A549 (cell line): ENCODE measurements at regions not wholly inside any gene's neighbourhood (a gene's known extent, or its start where the extent isn't known, plus 50 kb on each side); places are given as distances from the start of the nearest gene placed in this dataset.

Experiments used
- CEBPB ChIP-seq, 2 experiments: fragments of >200 bp in 1 of 2; sonication (Bioruptor Twin) in 1 of 2; formaldehyde crosslinking in 1 of 2; IDR thresholded peaks; 2 replicates each; pipeline ENCODE4 v1.6.1; 2012 to 2016
- EP300 ChIP-seq, 2 experiments: fragments of >200 bp; sonication (Bioruptor Twin); formaldehyde crosslinking; IDR thresholded peaks; 2 replicates in 1 of 2; 3 replicates in 1 of 2; pipeline ENCODE4 v1.6.1; 2016 to 2017
- HOXA7 ChIP-seq: fragments of 250-450 bp; sonication (Bioruptor Pico); IDR thresholded peaks from 2 replicates; pipeline ENCODE4 v1.5.0; 2020; ENCODE audit warnings: mild to moderate bottlenecking, moderate library complexity
- MAFK ChIP-seq: fragments of 450-650 bp; IDR thresholded peaks from 2 replicates; pipeline ENCODE4 v1.6.1; 2014; ENCODE audit not compliant: partially characterized antibody
- POLR2A ChIP-seq: IDR thresholded peaks from 2 replicates; pipeline ENCODE4 v1.6.1; 2012; ENCODE audit warnings: mild to moderate bottlenecking, low read length
- RAD21 ChIP-seq, 2 experiments: fragments of >200 bp in 1 of 2; sonication (Bioruptor Twin) in 1 of 2; formaldehyde crosslinking in 1 of 2; IDR thresholded peaks in 1 of 2; conservative IDR thresholded peaks in 1 of 2; 2 replicates in 1 of 2; 3 replicates in 1 of 2; pipeline ENCODE4 v1.6.1; 2012 to 2018; ENCODE audit warnings: inconsistent platforms in 1 of 2
- TF ChIP-seq, protein P1 (sequence below): fragments of >200 bp; sonication (Bioruptor Twin); formaldehyde crosslinking; IDR thresholded peaks from 3 replicates; pipeline ENCODE4 v1.5.1; 2016
- TF ChIP-seq, protein P2 (sequence below): fragments of 250-450 bp; sonication (Bioruptor Pico); IDR thresholded peaks from 2 replicates; pipeline ENCODE4 v1.5.0; 2021; ENCODE audit warnings: mild to moderate bottlenecking, moderate library complexity, borderline replicate concordance
- TF ChIP-seq, protein P3 (sequence below): fragments of >200 bp; sonication (Bioruptor Twin); formaldehyde crosslinking; IDR thresholded peaks from 3 replicates; pipeline ENCODE4 v1.6.1; 2016
- TF ChIP-seq, protein P4 (sequence below): fragments of 450-650 bp; IDR thresholded peaks from 2 replicates; pipeline ENCODE4 v1.6.1; 2014; ENCODE audit warnings: antibody characterized with exemption
- TF ChIP-seq, protein P5 (sequence below): IDR thresholded peaks from 2 replicates; pipeline ENCODE4 v1.6.1; 2012
- TF ChIP-seq, protein P6 (sequence below): fragments of 150-350 bp; IDR thresholded peaks from 2 replicates; pipeline ENCODE4 v1.6.1; 2014; ENCODE audit warnings: low read depth, mild to moderate bottlenecking, low read length

DNA sequence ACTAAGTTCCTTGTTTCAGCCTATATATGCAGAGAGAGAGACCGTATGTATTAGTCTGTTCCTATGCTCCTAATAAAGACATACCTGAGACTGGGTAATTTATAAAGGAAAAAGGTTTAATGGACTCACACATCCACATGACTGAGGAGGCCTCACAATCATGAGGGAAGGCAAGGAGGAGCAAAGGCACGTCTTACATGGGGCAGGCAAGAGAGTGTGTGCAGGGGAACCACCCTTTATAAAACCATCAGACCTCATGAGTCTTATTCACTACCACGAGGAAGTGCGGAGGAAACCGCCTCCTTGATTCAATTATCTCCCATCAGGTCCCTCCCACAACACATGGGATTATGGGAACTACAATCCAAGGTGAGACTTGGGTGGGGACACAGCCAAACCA, 73.8 kb downstream of the TMEM18 start:
- TF ChIP-seq CEBPB (IDR thresholded peaks at IDR 0.05) (no peak), EP300 (IDR thresholded peaks at IDR 0.05) (no peak), POLR2A (no peak), HOXA7 (CRISPR knock-in tag) (no peak), MAFK (no peak), RAD21 (conservative IDR thresholded peaks at IDR 0.05 in 1 of 2, IDR thresholded peaks at IDR 0.05 in 1 of 2) (no peak)
- TF ChIP-seq, protein P1, sequence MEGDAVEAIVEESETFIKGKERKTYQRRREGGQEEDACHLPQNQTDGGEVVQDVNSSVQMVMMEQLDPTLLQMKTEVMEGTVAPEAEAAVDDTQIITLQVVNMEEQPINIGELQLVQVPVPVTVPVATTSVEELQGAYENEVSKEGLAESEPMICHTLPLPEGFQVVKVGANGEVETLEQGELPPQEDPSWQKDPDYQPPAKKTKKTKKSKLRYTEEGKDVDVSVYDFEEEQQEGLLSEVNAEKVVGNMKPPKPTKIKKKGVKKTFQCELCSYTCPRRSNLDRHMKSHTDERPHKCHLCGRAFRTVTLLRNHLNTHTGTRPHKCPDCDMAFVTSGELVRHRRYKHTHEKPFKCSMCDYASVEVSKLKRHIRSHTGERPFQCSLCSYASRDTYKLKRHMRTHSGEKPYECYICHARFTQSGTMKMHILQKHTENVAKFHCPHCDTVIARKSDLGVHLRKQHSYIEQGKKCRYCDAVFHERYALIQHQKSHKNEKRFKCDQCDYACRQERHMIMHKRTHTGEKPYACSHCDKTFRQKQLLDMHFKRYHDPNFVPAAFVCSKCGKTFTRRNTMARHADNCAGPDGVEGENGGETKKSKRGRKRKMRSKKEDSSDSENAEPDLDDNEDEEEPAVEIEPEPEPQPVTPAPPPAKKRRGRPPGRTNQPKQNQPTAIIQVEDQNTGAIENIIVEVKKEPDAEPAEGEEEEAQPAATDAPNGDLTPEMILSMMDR, result no peak
- TF ChIP-seq, protein P2, sequence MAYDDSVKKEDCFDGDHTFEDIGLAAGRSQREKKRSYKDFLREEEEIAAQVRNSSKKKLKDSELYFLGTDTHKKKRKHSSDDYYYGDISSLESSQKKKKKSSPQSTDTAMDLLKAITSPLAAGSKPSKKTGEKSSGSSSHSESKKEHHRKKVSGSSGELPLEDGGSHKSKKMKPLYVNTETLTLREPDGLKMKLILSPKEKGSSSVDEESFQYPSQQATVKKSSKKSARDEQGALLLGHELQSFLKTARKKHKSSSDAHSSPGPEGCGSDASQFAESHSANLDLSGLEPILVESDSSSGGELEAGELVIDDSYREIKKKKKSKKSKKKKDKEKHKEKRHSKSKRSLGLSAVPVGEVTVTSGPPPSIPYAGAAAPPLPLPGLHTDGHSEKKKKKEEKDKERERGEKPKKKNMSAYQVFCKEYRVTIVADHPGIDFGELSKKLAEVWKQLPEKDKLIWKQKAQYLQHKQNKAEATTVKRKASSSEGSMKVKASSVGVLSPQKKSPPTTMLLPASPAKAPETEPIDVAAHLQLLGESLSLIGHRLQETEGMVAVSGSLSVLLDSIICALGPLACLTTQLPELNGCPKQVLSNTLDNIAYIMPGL (CRISPR knock-in tag), result no peak
- TF ChIP-seq, protein P3, sequence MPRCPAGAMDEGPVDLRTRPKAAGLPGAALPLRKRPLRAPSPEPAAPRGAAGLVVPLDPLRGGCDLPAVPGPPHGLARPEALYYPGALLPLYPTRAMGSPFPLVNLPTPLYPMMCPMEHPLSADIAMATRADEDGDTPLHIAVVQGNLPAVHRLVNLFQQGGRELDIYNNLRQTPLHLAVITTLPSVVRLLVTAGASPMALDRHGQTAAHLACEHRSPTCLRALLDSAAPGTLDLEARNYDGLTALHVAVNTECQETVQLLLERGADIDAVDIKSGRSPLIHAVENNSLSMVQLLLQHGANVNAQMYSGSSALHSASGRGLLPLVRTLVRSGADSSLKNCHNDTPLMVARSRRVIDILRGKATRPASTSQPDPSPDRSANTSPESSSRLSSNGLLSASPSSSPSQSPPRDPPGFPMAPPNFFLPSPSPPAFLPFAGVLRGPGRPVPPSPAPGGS, result no peak
- TF ChIP-seq, protein P4, sequence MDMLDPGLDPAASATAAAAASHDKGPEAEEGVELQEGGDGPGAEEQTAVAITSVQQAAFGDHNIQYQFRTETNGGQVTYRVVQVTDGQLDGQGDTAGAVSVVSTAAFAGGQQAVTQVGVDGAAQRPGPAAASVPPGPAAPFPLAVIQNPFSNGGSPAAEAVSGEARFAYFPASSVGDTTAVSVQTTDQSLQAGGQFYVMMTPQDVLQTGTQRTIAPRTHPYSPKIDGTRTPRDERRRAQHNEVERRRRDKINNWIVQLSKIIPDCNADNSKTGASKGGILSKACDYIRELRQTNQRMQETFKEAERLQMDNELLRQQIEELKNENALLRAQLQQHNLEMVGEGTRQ, result no peak
- TF ChIP-seq, protein P5, sequence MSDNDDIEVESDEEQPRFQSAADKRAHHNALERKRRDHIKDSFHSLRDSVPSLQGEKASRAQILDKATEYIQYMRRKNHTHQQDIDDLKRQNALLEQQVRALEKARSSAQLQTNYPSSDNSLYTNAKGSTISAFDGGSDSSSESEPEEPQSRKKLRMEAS, result no peak
- TF ChIP-seq, protein P6, sequence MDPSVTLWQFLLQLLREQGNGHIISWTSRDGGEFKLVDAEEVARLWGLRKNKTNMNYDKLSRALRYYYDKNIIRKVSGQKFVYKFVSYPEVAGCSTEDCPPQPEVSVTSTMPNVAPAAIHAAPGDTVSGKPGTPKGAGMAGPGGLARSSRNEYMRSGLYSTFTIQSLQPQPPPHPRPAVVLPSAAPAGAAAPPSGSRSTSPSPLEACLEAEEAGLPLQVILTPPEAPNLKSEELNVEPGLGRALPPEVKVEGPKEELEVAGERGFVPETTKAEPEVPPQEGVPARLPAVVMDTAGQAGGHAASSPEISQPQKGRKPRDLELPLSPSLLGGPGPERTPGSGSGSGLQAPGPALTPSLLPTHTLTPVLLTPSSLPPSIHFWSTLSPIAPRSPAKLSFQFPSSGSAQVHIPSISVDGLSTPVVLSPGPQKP, result no peak
